ENCODE measurements at regions not wholly inside any gene's neighbourhood (a gene's known extent, or its start where the extent isn't known, plus 50 kb on each side); places are given as distances from the start of the nearest gene placed in this dataset.
"Not testable (repeated sequence)": the region's sequence is repeated elsewhere in the genome, so short reads cannot be mapped to it uniquely, and the experiment has no call there.

DNA sequence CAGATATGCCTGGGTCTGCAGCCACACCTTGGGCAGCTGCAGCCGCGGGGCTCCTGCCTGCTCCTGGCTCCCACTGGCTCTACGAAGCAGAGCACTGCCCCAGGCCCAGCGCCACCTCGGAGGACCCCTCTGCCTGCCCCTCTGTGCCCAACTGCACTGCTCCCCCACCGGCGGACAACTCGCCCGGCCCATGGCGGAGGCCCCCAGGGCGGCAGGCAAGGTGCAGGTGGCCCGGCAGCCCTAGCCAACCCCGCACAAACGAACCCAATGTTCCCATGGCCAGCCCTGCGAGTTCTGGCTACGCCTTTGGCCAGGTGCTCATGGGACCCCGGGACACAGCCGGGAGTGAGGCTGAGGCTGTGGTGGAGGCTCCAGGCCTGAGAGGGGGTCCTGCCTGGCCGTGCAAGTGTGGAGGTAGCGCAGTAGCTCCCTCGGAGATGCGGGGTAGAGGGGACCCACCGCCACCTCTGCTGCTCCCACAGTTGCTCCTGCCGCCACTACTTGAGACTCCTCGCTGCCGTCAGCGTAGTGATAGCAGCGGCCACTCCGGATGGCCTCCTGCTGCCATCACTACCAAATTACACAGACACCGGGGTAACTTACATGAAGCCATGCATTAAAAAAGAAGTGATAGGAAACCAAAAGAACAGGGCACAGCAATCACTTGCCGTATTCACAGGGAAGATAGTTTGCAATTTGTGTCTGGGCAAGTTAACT, 97.3 kb upstream of the SP4 start:
- no peak for DNase-seq

DNA sequence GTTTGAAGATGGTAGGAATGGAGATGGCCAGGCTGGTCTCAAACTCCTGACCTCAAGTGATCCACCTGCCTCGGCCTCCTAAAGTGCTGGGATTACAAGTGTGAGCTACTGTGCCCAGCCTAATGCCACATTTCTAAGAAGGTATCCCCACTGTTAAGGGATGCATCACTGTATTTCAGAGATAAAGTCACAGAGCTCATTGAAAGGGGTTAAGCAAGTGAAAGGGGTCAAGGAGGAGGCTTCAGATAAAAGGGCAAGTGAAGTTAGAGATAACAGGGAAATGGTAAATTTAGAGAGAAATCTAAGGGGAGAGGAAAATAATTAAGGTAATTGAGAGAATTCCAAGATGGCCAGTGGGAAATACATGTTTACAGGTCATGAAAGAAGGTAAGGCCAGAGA, 93.0 kb upstream of the SP4 start:
- DNase-seq: no peak

DNA sequence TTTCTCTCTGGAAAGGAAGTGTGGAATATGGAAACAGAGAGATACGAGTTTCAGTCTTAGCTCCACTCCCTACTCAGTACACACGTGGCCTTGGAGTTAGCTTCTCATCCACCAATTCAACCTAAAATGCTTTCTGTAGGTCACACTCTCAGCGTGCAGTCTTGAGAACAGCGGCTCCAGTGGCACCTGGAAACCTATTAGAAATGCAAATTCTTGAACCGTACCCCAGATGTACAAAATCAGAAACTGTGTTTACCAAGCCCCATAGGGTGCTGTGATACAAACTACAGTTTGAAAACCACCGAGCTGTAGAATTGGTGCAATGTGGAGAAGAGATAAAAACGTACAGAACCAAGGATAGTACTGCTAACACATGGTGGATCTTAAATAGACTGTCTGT, 91.1 kb upstream of the SP4 start:
- DNase-seq: no peak

DNA sequence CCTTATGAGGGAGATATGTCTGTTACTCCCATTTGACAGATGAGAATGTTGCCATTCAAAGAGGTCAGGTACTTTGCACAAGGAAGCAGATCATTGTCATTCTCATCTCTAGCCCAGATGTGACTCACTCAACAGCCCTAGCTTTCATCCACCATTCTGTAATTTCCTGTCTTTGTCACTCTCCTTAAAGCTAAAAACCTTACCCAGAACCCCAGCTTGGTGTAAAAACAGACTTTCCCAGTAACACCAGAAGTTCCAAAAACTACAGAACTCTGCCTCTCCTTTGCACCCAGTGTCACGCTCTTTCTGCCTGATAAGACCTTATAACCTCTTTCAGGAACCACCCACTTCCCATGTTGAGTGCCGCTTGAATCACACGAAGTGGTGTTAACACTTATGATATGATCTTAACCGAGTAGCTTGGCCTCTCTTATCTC, 89.1 kb upstream of the SP4 start:
- DNase-seq: peak; percentile 42

DNA sequence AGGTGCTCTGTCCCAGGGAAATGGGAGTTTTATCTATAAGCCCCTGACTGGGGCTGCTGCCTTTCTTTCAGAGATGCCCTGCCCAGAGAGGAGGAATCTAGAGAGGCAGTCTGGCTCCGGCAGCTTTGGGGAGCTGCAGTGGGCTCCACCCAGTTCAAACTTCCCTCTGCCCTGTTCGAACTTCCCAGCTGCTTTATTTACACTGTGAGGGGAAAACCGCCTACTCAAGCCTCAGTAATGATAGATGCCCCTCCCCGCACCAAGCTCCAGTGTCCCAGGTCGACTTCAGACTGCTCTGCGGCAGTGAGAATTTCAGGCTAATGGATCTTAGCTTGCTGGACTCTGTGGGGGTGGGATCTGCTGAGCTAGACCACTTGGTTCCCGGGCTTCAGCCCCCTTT, 83.0 kb upstream of the SP4 start:
- not testable (repeated sequence) for DNase-seq

DNA sequence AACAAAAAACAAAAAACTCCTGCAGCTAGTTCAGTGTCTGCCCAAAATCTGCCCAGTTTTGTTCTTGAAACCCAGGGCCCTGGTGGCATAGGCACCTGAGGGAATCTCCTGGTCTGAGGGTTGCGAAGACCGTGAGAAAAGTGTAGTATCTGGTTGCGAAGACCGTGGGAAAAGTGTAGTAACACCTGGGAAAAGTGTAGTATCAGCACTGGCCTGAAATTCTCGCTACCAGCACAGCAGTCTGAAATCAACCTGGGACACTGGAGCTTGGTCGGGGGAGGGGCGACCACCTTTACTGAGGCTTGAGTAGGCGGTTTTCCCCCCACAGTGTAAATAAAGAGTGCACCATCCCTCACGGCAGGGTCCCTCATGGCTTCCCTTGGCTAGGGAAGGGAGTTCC, 82.5 kb upstream of the SP4 start:
- no peak for DNase-seq

DNA sequence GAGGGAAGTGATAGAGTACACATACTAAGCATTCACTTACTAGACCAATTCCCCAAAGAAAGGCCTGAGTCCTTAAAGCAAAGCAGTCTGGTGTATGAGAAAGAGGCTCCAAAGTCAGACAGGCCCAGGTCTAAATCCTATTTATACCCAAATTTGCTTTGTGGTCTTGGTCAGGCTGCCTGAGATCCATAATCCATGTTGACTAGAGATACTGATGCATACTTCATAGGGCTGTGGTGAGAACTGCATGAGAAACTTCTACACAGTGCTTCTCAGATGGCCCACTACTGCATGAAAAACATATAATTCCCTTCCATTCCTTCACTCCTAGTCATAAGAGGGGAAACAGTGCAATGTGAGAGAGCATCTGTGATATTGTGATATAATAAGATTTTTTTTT, 81.6 kb upstream of the SP4 start:
- DNase-seq: no peak

DNA sequence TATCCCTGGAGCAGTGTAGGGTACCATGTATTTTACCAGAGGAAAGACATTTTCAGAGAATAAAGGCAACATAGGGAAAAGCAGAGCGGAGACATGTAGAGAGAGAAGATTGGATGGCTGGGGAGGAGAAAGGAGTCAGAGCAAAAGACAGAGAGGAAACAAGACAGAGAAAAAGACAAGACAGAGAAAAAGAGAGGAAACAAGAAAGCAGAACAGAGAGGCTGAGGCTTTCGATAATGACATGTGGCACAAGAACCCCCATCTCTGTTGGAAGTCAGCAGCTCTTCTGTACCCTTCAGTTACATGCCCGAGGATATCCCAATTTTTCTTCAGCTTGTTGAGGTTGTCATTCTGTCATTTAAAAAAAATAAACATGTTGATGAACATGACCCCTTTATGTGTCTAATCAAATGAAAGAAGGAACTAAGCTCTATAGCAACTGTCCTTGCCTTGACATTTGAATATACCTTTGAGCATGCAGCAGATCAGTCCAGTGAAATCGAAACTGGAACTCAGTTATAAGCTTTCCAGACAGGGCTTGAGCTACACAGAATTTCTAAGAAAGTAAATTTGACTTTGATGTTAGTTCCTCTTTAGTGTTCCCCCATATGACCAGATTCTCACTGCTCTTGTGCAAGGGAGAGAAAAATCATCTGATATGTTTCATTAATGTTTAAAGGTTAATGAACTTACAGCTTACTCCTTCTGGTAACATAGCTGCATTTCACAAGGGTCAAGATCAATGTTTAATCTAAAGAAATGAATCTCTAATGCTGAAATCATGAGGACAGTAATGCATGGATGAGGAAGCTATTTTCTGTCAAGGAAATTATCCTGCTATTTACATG, 75.1 kb upstream of the SP4 start:
- DNase-seq: peak; percentile 61

DNA sequence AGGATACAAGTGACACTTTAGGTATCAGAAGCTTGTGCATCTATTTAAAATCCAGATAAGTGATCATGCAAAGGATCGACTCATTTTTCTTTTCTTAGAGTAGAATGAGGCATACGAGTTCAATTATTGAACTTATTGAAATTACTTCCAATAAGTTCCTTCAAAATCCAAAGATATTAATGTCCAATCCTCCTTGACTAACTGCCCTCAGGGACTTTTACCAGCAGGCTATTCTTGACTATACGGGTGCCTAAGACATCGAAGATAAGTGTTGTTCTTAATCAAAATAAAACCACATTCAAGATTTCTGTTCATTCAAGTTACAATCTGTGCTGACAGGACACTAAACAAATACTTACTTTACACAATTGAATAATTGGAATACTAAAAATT, 74.5 kb upstream of the SP4 start:
- DNase-seq: no peak

DNA sequence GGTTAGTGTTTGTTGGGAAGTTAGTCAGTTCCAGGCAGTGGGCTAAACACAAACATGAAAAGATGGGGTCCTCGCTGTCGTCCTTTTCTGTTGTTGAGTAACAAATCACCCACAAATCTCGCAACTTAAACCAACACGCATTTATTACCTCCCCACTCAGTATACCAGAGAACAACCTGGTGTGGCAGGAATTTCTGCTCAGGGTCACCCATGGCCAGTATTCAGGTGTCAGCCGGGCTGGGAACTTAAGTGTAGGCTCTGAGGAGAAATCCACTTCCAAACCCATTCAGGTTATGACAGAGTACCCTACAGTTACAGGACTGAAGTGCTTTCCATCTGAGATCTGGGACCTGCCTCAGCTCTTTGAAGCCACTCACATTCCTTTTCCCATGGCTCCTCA, 73.6 kb upstream of the SP4 start:
- DNase-seq: no peak

DNA sequence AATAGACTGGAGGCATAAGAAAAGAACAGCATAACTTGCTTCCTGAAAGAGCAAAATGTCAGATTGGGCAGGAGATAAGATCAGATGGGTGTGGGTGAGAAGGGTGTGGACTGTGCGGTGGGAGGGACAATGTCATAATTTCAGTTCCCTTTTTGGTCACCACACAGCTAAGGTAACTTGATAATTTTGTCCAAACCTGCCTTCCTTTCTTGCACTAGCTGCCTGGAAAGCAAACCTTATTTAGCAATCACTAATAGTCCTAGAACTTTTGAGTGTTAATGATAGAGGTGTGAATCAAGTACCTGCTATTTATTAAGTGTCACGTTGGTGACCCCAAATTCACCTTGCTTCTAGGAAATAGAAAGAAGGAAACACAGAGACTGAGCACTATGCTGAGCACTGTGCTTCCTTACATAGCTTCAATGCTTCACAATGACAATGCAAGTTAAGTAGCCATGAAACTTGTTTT, 72.4 kb upstream of the SP4 start:
- peak; percentile 95 for DNase-seq

DNA sequence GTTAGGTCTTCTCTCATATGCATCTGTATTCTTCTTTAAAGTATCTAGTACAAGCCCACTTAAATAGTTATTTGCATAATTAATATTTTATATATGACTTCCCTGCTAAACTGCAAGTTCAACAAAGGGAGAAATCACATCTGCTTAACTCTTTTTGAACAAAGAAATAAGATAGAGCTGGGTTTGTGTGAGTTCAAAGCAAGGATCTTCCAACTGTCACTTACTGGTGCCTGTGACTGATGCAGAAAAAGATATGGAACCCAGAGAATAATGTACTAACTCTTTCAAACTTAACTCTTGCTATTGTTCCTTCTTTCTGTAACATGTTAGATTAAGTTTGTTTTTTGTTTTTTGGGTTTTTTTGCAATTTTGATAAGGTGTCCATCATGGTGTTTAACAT, 71.3 kb upstream of the SP4 start:
- no peak for DNase-seq

DNA sequence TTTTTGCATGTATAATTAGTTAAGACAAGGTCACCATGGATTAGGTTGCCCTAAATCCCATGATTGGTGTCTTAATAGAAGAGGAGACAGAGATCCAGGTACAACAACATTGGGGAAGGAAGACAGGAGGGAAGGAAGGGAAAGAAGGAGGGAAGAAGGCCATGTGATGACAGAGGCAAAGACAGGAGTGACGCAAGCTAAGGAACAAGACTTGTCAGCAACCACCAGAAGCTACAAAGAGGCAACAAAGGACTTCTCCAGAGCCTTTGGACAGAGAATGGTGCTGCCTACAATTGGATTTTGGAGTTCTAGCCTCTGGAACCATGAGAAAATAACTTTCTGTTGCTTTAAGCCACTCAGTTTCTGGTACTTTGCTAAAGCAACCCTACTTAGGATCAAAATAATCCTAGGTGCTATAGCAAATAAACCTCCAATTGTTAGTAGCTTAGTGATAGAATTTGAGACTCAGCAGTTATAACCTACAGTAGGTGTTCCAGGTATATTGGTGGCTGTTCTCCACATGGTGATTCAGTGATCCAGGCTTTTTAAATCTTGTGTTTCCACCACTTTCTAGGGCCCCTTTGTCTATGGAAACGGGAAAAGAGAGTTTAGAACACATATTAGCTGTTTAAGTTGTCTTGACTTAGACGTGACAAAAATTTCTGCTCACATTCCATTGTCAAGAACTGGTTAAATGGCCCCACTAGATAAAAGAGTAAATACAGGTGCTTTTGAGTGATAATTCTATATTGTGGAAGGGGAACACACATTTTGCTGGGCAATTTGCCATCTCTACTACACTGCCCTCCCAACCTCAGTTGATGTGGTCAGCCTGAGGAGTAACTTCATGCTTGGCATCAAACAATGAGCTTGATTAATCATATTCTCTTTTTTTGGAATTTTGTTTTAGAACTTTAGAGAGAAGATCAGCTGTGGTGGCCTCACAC, 70.5 kb upstream of the SP4 start:
- DNase-seq: peak; percentile 31

DNA sequence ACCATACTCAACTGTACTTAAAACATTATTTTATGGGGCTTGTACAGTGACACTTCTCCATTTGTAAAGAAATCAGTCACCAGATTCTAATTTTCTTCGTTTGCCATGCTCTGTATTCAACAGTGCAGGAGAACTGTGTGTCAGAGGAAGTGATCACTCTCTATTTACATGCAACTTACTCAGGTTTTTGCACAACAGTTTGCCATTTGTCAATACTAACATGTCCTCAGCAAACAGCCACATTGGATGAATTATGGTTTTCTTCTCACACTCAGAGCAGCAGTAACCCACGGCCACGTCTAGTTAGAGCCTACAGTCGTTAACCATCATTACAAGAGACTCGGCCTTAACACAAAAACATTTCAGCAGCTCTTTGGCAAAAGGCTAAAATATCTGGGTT, 69.2 kb upstream of the SP4 start:
- no peak for DNase-seq

DNA sequence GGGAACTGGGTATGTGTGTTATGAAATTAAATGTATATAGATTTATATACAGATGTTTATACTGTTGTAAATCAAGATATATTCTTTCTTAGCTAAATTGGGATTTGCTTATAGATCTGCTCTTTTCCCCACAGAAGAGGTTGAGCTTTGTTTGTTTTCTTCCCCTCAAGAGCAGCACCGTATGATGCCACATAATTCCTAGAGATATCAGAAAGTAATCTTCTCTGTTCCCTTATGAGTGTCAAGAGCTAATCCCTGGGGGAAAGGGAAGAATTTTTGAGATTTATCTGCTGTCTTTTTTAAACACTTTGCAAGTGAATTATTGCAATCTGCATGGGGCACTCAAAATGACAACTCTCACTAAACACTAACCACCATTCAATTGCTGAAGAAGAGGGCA, 68.7 kb upstream of the SP4 start:
- no peak for DNase-seq

DNA sequence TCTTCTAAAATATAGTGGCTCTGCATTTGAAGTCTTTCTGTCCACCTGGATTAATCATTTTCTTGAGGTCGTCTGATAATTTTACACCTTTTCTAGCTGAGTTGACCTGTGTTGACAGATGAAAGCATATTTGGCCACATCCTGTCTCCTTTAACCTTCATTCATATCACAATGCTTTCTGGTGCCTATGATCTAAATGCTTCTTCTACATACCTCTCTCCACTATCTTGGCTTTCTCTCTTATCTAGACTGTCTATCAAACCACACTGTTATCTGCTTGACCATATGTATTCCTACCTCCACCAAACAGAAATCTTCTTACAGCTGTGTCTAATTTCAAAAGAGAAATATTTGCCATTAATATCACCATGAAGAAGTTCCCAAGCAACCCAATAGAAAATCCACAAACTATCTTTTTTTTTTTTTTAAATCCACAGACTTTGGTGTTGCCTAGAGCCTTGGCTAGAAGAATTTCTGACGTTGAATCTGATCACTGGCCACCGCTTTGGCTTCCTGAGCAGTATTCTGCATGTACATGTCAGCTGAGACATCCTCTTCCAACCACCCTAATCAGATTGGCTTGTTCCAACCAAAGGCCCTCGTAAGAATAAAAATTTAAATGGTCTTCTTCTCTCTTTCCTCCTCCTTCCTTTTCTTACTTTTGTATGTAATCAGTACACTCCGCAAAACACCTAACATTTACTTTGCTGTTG, 66.3 kb upstream of the SP4 start:
- peak; percentile 58 for DNase-seq

DNA sequence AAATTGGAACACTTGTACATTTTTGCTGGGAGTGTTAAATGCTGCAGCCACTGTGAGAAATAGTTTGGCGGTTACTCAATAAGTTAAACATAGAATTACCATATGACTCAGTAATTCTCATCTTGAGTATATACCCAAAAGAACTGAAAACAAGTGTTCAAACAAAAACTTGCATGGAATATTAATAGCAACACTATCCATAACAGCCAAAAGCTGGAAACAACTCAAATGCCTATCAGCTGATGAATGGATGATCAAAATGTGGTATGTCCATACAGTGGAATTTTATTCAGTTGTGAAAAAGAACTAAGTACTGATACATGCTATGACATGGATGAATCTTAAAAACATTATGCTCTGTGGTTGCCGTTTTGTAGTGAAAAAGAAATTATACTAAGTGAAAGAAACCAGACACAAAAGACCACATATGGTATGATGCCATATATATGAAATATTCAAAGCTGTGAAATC, 63.0 kb upstream of the SP4 start:
- DNase-seq: no peak

DNA sequence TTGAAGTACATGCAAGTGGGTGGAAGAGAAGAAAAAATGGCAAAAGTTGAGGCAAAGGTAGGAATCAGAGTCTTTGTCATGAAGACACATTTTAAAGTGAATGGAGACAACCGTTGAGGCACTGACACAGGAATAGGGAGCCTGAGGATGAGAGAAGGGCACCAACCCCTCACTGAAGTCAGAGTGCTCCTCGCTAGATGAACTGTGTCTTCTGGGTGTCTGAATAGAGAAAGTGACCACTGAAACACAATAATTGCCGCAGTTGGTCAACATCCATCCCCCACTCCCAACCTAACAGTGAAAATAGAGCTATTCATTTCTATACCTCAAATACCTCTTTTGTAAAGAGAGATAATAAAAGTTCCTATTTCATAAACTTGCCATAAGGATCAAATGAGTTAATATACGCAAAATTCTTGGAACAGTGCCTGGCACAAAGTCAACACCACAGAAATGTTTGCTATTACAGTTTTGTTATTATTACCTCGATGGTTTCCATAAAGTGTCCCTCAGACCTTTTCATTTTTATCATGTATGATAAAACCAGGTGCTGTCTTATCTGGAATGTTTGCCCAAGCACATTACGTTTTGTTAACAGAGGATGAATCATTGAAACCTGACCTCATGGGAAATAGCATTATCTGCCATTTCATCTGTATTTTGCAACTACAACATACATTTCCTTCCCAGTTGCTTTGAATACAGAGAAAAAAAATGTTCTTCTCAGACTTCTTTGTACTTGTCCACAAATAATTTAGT, 61.8 kb upstream of the SP4 start:
- no peak for DNase-seq

DNA sequence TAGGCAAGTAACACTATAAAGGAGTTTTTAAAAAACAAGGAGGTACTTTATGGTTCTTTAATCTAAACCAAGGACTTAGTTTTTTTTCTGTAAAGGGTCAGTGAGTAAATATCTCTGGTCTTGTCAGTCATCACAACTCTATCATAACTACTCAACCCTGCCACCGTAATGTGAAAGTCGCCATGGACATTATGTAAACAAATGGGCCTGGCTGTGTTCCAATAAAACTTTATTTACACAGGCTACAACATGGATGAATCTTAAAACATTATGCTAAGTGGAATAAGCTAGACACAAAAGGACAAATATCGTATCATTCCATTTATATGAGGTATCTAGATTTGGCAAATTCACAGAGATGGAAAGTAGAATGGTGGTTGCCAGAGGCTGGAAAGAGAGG, 60.8 kb upstream of the SP4 start:
- no peak for DNase-seq

DNA sequence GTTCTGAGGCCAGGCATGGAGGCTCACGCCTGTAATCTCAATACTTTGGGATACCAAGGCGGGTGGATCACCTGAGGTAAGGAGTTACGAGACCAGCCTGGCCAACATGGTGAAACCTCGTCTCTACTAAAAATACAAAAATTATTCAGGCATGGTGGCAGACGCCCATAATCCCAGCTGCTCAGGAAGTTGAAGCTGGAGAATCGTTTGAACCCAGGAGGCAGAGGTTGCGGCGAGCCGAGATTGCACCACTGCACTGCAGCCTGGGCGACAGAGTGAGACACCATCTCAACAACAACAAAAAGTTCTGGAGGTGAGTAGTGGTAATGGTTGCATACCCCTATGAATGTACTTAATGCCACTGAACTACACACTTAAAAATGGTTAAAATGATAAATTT, 60.3 kb upstream of the SP4 start:
- DNase-seq: no peak

DNA sequence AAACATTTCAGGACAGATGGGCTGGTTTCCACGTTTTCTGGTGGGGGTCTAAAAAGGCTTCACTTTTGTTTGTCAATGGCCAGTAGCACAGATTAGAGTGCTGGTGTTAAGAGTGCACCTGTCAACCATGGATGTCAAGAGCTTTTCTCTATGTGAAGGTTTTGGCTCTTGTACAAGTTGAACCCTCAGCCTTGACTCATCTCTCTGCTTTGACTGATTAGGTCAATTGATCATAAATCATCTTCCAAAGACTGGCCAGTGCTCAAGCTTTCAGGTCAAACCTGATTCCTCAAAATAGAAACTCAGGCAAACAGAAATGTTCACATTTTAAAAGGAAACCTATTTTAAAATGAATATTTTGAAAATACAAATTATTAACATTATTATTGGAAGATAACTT, 59.6 kb upstream of the SP4 start:
- DNase-seq: no peak
